ENCODE measurements at regions not wholly inside any gene's neighbourhood (a gene's known extent, or its start where the extent isn't known, plus 50 kb on each side); places are given as distances from the start of the nearest gene placed in this dataset.

DNA sequence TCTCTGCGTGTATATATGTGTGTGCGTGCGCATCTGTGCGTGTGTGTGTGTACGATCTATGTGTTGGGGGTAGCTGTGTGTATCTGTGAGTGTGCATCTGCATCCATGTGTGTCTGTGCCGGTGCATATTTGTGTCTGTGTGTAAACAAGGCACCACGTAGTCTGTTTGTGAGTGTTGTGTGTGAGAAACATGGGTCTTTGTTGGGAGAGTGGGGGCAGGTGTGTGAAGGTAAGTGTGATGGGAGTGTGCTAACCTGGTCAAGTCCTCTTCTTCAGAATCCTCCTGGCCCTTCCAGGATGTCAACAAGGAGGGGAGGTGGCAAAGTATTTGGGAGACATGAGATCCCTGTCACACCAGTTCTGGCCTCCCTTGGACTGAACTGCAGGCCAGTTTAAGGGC is 87.2 kb downstream of the HIF1AN start:
- TF ChIP-seq, protein P1, sequence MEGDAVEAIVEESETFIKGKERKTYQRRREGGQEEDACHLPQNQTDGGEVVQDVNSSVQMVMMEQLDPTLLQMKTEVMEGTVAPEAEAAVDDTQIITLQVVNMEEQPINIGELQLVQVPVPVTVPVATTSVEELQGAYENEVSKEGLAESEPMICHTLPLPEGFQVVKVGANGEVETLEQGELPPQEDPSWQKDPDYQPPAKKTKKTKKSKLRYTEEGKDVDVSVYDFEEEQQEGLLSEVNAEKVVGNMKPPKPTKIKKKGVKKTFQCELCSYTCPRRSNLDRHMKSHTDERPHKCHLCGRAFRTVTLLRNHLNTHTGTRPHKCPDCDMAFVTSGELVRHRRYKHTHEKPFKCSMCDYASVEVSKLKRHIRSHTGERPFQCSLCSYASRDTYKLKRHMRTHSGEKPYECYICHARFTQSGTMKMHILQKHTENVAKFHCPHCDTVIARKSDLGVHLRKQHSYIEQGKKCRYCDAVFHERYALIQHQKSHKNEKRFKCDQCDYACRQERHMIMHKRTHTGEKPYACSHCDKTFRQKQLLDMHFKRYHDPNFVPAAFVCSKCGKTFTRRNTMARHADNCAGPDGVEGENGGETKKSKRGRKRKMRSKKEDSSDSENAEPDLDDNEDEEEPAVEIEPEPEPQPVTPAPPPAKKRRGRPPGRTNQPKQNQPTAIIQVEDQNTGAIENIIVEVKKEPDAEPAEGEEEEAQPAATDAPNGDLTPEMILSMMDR (IDR thresholded peaks at IDR 0.05): no peak
- TF ChIP-seq POLR2A (IDR thresholded peaks at IDR 0.05): no peak

All from testis (tissue), 2 donors.